Prostate gland (tissue), 2 donors: ENCODE measurements at regions not wholly inside any gene's neighbourhood (a gene's known extent, or its start where the extent isn't known, plus 50 kb on each side); places are given as distances from the start of the nearest gene placed in this dataset.

ENCODE experiments used
- DNase-seq: peaks from one replicate; pipeline ENCODE4 v3.0.0-alpha.2; 2019; ENCODE audit warnings: low spot score
- H3K27ac ChIP-seq, 2 donors: fragments of 200-600 bp; sonication (generic); 2 replicates each; pipeline ENCODE4 v1.5.1; 2017 to 2019
- H3K27me3 ChIP-seq: fragments of 200-600 bp; sonication (generic); replicated peaks from 2 replicates; pipeline ENCODE4 v1.5.1; 2019; ENCODE audit not compliant: insufficient read depth
- H3K36me3 ChIP-seq, 2 donors: fragments of 200-600 bp; sonication (generic); 1 replicate in 1 of 2; 2 replicates in 1 of 2; pipeline versions ENCODE4 v1.5.1 to v1.8.1; 2017 to 2019
- H3K4me1 ChIP-seq: fragments of 200-600 bp; sonication (generic); replicated peaks from 2 replicates; pipeline ENCODE4 v1.5.1; 2019
- H3K4me3 ChIP-seq, 2 donors: fragments of 200-600 bp; sonication (generic); 2 replicates each; pipeline ENCODE4 v1.5.1; 2017 to 2019
- H3K9me3 ChIP-seq: fragments of 200-600 bp; sonication (generic); 2 replicates; pipeline ENCODE4 v1.5.1; 2017
- POLR2A ChIP-seq: fragments of 450-650 bp; IDR thresholded peaks from one replicate; pipeline ENCODE4 v1.6.1; 2016; ENCODE audit warnings: antibody characterized with exemption, mild to moderate bottlenecking
- POLR2AphosphoS5 ChIP-seq: sonication (generic); formaldehyde crosslinking; IDR thresholded peaks from one replicate; pipeline ENCODE4 v1.6.1; 2017; ENCODE audit warnings: antibody characterized with exemption
- WGBS: methylation state at CpG from one replicate; pipeline ENCODE4 v1.1.5; 2018; 5-methylcytosine and 5-hydroxymethylcytosine counted together
- intact Hi-C: fragments of 100-400 bp; cut with DNase I; formaldehyde crosslinking; loops from one replicate; pipeline ENCODE4 v1.14.2; 2022
- TF ChIP-seq, protein P1 (sequence below), 4 experiments: fragments of 200-600 bp in 2 of 4; fragments of 450-650 bp in 2 of 4; sonication (generic) in 2 of 4; IDR thresholded peaks; 1 replicate in 3 of 4; 2 replicates in 1 of 4; pipeline ENCODE4 v1.5.1; 2016 to 2019; ENCODE audit warnings: antibody characterized with exemption in 4 of 4, mild to moderate bottlenecking in 2 of 4, moderate library complexity in 2 of 4

DNA sequence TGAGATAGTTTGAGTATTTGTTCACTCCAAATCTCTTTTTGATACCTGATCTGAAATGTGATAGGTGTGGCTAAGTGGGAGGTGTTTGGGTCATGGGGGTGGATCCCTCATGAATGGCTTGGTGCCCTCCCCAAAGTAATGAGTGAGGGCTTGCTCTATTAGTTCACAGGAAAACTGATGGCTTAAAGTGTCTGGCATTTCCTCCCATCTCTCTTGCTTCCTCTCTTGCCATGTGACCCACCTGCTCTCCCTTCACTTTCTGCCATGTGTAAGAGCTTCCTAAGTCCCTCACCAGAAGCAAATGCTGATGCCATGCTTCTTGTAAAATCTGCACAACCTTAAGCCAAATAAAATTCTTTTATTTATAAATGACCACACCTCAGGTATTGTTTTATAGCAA lies 61.1 kb downstream of the MAD2L1 start:
- Histone ChIP-seq H3K27ac (no peak overlapping the region), H3K4me3 (no peak overlapping the region), H3K27me3 (no peaks in the 10 kb centered on the region), H3K4me1 (no peaks in the 10 kb centered on the region), H3K36me3 (no peaks in the 10 kb centered on the region), H3K9me3 (no peaks in the 10 kb centered on the region)
- no peak for TF ChIP-seq POLR2AphosphoS5
- TF ChIP-seq POLR2A, result no peak
- TF ChIP-seq, protein P1, sequence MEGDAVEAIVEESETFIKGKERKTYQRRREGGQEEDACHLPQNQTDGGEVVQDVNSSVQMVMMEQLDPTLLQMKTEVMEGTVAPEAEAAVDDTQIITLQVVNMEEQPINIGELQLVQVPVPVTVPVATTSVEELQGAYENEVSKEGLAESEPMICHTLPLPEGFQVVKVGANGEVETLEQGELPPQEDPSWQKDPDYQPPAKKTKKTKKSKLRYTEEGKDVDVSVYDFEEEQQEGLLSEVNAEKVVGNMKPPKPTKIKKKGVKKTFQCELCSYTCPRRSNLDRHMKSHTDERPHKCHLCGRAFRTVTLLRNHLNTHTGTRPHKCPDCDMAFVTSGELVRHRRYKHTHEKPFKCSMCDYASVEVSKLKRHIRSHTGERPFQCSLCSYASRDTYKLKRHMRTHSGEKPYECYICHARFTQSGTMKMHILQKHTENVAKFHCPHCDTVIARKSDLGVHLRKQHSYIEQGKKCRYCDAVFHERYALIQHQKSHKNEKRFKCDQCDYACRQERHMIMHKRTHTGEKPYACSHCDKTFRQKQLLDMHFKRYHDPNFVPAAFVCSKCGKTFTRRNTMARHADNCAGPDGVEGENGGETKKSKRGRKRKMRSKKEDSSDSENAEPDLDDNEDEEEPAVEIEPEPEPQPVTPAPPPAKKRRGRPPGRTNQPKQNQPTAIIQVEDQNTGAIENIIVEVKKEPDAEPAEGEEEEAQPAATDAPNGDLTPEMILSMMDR (IDR thresholded peaks at IDR 0.05), result no peak
- no peak for DNase-seq
- intact Hi-C loops, result no loop called here

DNA sequence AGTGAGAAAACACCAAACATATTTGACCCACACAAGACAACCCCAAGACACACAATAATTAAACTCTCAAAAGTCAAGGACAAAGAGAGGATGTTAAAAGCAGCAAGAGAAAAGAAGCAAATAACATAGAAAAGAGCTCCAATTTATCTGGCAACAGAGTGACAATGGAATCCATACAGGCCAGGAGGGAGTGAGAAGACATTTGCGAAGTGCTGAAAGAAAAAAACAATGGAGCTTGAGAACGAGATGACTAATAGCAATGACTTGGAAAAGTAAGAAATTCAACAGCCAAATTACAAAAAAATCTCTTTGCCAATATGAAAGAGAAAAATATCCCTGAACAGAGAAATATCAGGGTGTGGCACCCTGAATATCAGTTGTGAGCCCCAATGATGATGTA lies 61.6 kb downstream of the MAD2L1 start:
- WGBS, result 79% methylated on average over 2 of the region's 2 CpGs
- no peak for DNase-seq
- Histone ChIP-seq H3K27ac (no peak overlapping the region), H3K27me3 (no peaks in the 10 kb centered on the region), H3K9me3 (no peaks in the 10 kb centered on the region), H3K4me3 (no peak overlapping the region), H3K36me3 (no peaks in the 10 kb centered on the region), H3K4me1 (no peaks in the 10 kb centered on the region)
- TF ChIP-seq, protein P1 (IDR thresholded peaks at IDR 0.05), result no peak
- TF ChIP-seq POLR2A, result no peak
- no peak for TF ChIP-seq POLR2AphosphoS5
- intact Hi-C loops, result no loop called here

DNA sequence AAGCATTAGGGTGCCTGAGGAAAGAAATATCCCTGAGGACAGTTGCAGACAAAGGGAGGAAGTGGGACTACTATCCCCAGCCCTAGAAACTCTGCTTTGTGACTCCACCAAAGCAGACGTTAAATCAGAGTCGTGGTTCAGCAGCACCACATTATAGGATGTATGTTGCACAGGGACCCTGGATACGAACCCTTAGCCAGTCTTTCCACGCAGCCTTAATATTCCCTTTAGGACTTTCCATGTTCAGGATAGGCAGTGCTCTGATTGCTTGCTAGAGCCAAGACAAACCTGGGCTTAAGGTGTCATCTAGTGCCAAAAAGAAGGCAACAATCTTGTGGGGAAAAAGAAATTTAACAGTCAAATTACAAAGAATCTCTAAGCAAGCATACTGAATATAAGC lies 62.6 kb downstream of the MAD2L1 start:
- no peak for DNase-seq
- TF ChIP-seq POLR2A (no peak), POLR2AphosphoS5 (no peak)
- TF ChIP-seq, protein P1 (IDR thresholded peaks at IDR 0.05), result no peak
- H3K4me1 ChIP-seq, result no peaks in the 10 kb centered on the region
- 81% methylated on average over 4 of the region's 4 CpGs for WGBS
- no peaks in the 10 kb centered on the region for H3K27me3 ChIP-seq
- intact Hi-C loops, result no loop called here
- H3K36me3 ChIP-seq, result no peaks in the 10 kb centered on the region
- H3K9me3 ChIP-seq, result no peaks in the 10 kb centered on the region
- H3K27ac ChIP-seq, result no peak overlapping the region
- H3K4me3 ChIP-seq, result no peak overlapping the region

DNA sequence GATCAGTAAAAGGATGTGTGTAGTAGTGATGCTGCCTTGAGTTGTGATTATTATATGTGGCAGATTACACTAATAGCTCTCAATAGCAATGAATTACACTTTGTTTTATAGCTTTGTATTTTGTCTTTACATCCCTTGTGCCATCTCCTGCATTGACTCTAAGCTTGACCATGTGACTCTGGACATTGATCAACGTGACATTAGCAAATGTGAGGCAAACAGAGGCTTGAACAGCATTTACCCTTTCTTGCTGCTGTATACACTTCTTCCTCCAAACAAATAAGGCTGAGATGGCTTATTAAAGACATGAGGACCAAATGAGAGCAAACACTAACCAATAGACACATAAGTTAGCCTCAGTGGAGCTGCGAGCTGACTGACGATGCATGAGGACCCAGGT lies 63.5 kb downstream of the MAD2L1 start:
- no peaks in the 10 kb centered on the region for H3K4me1 ChIP-seq
- no peaks in the 10 kb centered on the region for H3K27me3 ChIP-seq
- H3K9me3 ChIP-seq, result no peaks in the 10 kb centered on the region
- intact Hi-C loops, result no loop called here
- H3K36me3 ChIP-seq, result no peaks in the 10 kb centered on the region
- H3K27ac ChIP-seq, result no peak overlapping the region
- 97% methylated on average over 3 of the region's 3 CpGs for WGBS
- no peak overlapping the region for H3K4me3 ChIP-seq
- TF ChIP-seq POLR2A, result no peak
- TF ChIP-seq POLR2AphosphoS5, result no peak
- TF ChIP-seq, protein P1 (IDR thresholded peaks at IDR 0.05), result no peak
- DNase-seq, result no peak

DNA sequence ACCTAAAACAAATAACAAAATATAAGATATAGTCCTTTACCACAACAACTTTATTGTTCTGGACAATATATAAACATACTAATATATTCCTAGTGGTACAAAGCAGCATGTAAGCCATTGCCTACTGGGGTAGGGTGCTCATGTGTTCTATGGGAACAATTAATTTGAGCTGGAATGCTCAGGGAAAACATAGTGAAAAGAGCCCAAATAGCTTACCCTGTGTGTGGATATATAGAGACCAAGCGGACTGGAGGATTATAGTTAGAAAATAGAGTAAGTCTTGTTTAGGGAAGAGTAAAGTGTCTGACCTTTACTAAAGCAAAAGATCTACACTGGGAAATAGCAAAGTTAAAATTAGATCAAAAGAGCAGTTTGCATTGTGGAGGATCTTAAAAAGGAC lies 64.8 kb downstream of the MAD2L1 start:
- Histone ChIP-seq H3K9me3 (no peaks in the 10 kb centered on the region), H3K27ac (no peak overlapping the region), H3K4me1 (no peaks in the 10 kb centered on the region), H3K27me3 (no peaks in the 10 kb centered on the region), H3K4me3 (no peak overlapping the region), H3K36me3 (no peaks in the 10 kb centered on the region)
- no peak for DNase-seq
- TF ChIP-seq POLR2A (no peak), POLR2AphosphoS5 (no peak)
- TF ChIP-seq, protein P1 (IDR thresholded peaks at IDR 0.05), result no peak
- 85% methylated on average over 1 of the region's 1 CpG for WGBS
- intact Hi-C loops, result no loop called here
